ENCODE measurements at regions not wholly inside any gene's neighbourhood (a gene's known extent, or its start where the extent isn't known, plus 50 kb on each side); places are given as distances from the start of the nearest gene placed in this dataset.

DNA sequence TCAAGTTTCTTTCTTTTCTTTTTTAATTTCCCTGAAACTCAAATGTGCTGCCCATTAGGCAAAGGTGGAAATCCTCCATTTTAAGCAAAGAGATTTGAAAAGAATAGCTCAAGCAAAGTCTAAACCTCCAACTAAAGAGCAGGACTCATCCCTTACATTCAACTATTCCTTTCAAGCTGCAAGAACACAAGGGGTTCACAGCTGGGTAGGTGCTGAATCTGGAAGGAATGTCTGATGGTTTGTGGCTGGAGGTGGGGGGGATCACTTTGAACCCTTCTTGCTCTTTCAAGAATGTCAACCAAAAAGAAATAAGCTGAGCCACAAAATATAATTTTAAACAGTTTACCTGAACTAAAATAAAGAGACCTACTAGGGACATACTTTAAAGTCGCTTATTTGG is 375.7 kb upstream of the CDH10 start:
- no peak for DNase-seq (ENCODE audit: low read depth)
- TF ChIP-seq, protein P1, sequence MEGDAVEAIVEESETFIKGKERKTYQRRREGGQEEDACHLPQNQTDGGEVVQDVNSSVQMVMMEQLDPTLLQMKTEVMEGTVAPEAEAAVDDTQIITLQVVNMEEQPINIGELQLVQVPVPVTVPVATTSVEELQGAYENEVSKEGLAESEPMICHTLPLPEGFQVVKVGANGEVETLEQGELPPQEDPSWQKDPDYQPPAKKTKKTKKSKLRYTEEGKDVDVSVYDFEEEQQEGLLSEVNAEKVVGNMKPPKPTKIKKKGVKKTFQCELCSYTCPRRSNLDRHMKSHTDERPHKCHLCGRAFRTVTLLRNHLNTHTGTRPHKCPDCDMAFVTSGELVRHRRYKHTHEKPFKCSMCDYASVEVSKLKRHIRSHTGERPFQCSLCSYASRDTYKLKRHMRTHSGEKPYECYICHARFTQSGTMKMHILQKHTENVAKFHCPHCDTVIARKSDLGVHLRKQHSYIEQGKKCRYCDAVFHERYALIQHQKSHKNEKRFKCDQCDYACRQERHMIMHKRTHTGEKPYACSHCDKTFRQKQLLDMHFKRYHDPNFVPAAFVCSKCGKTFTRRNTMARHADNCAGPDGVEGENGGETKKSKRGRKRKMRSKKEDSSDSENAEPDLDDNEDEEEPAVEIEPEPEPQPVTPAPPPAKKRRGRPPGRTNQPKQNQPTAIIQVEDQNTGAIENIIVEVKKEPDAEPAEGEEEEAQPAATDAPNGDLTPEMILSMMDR (IDR thresholded peaks at IDR 0.05; ENCODE audit: insufficient read depth, low read depth, low read length, missing control alignments), result no peak
- H3K4me3 ChIP-seq (ENCODE audit: low read depth, low read length), result no peak overlapping the region

DNA sequence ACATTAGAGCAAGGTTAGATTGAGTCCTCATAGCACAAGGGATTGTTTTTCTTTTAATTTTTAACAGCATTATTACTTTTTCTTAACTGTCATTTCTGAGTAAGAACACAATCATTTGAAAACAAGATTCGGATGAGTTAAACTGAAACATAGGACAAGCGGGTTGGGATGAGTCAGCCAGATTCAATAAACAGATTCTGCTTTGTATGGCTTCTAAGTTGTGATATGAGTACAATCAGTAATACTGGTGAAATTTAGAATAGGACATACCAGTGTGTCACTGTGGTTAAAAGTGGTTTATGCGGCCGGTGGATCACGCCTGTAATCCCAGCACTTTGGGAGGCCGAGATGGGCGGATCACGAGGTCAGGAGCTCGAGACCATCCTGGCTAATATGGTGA is 364.3 kb upstream of the CDH10 start:
- no peak overlapping the region for H3K4me3 ChIP-seq (ENCODE audit: low read depth, low read length)
- no peak for DNase-seq (ENCODE audit: low read depth)
- TF ChIP-seq, protein P1 (IDR thresholded peaks at IDR 0.05; ENCODE audit: insufficient read depth, low read depth, low read length, missing control alignments), result no peak

DNA sequence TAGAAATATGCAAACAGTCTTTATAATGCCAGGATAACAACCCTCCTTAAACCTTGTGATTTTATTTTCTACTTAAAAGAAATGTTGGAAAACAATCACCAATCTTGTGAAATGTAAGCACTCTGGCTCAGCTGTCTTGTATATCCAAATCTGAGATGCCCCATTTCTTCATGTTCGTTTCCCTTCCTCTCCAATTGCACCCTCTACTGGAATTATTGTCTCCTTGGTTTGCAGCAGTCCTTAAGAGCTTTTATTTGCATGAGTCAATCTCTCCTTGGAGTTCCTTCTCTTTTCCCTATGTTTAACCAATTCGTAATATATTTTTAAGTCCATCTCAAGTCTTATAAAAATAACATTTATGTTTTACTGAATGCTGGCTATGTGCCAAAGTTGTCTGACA is 362.0 kb upstream of the CDH10 start:
- DNase-seq (ENCODE audit: low read depth), result no peak

DNA sequence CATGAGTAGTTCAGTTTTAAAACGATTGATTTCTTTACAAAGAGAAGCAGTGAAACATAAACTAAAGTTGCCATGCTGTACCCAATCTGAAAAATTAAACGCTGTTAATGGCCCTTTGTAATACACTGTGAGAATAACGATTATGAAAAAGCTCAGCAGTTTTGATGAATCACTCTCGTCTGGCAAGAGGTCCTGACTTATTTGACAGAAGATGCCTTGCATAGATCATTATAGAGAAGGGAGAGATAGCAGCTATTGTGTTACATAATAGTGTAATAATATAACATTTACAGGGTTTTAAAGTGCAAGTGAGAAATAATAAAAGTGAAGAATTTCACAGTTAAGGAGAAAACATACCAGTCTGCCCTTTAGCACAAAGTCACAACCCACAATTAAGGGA is 361.5 kb upstream of the CDH10 start:
- DNase-seq (ENCODE audit: low read depth), result no peak
- TF ChIP-seq, protein P1 (IDR thresholded peaks at IDR 0.05; ENCODE audit: insufficient read depth, low read depth, low read length, missing control alignments), result no peak
- no peak overlapping the region for H3K4me3 ChIP-seq (ENCODE audit: low read depth, low read length)

More for the DNA sequence above, 362.0 kb upstream of the CDH10 start:
- no peak overlapping the region for H3K4me3 ChIP-seq (ENCODE audit: low read depth, low read length)
- TF ChIP-seq, protein P1 (IDR thresholded peaks at IDR 0.05; ENCODE audit: insufficient read depth, low read depth, low read length, missing control alignments), result no peak

DNA sequence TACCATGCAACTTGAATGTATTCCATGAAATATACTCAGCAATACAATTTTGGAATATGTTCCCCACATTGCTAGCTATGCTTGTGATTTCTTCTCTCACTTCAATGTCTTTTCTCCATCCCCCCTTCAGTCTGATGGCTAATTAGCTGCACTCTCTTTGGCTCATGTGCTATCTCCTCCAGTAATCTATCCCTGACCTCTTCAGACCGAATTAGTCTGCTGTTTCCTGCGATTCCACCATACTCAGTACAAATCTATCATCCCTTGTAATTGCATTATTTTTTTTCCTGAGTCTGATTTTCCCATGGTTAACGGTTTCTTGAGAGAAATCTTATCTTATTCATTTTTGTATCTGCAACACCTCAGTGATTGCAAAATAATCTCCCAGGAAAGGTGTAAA is 360.7 kb upstream of the CDH10 start:
- TF ChIP-seq, protein P1 (IDR thresholded peaks at IDR 0.05; ENCODE audit: insufficient read depth, low read depth, low read length, missing control alignments), result no peak
- no peak overlapping the region for H3K4me3 ChIP-seq (ENCODE audit: low read depth, low read length)
- DNase-seq (ENCODE audit: low read depth), result no peak

DNA sequence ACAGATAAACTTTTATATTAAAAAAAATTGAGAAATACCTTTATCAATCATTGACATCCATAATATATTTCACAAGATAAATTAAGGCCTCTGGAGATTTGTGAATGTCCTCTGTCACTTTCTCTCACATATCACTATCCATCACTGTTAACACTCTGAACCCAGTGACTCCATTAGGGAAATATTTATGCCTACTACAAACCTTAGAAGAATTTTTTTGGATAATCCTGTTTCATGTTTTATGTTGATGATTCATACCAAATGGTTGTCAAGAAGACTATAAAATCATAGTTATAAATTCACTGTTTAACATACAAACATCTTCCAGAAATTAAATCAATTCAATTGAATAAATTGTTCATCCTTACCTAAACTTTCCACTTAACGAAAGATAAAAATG is 357.6 kb upstream of the CDH10 start:
- TF ChIP-seq, protein P1 (IDR thresholded peaks at IDR 0.05; ENCODE audit: insufficient read depth, low read depth, low read length, missing control alignments), result no peak
- DNase-seq (ENCODE audit: low read depth), result no peak
- no peak overlapping the region for H3K4me3 ChIP-seq (ENCODE audit: low read depth, low read length)

DNA sequence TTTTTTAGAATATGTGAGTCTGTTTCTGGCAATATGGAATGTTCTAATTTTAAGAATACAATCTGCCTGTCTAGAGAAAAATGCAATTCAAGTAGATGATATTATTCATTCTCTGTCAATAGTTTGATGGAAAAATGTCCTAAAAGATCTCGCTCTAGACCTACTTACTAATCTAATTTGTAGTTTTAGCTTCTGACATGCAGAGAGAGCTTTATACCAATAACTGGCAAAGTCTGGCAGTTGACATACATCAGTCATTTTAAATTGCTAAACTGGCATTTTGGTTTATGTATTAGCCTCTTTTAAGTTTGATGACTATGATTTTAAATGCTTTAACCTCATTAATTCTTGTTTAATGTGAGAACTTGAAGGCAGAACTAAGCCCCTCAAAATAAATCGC is 355.0 kb upstream of the CDH10 start:
- no peak for DNase-seq (ENCODE audit: low read depth)
- TF ChIP-seq, protein P1 (IDR thresholded peaks at IDR 0.05; ENCODE audit: insufficient read depth, low read depth, low read length, missing control alignments), result no peak
- H3K4me3 ChIP-seq (ENCODE audit: low read depth, low read length), result no peak overlapping the region
